Dermis microvascular lymphatic vessel endothelial cell (primary cell): ENCODE measurements at regions not wholly inside any gene's neighbourhood (a gene's known extent, or its start where the extent isn't known, plus 50 kb on each side); places are given as distances from the start of the nearest gene placed in this dataset.

ENCODE experiments used
- DNase-seq, 2 donors: peaks; one replicate each; pipeline versions ENCODE4 v3.0.0 to v3.0.0-alpha.2; 2010; ENCODE audit warnings: low read depth in 2 of 2

- peak in 1 of 2 donors; percentile 16 for DNase-seq
Measured at GRCh38 chr2:160672211-160672610, 178.6 kb upstream of the RBMS1 start.

DNA sequence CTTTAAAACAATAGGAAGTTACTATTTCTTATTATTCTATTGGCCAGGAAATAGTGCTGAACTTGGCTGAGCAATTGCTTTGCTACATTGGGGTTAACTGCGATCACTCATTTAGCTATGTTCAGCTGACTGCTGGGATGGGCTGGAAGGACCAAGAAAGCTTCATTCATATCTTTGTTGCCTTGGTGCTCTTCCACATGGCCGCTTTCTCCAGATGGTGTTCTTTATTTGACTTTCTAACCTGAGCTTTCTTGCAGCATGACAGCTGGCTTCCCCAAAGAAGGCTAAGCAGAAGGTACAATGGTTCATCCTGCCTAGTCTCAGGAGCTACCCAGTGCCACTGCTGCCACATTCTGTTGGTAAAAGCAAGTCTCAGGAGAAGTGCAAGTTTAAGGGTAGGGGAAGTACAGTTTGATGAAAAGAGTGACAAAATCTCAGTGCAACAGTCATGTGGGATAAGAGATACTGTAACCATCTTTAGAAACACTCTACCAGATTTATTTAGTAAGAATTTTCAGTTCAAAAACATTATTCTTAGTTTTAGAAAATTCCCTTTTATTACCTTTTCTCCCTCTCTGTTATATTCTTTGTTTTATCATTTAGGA, 180.6 kb upstream of the RBMS1 start:
- peak in 1 of 2 donors; percentile 41 for DNase-seq

GRCh38 chr2:160679686-160680085, 186.1 kb upstream of the RBMS1 start:
- DNase-seq: no peak

GRCh38 chr2:160680294-160680693, 186.7 kb upstream of the RBMS1 start:
- no peak for DNase-seq

GRCh38 chr2:160680974-160681373, 187.4 kb upstream of the RBMS1 start:
- no peak for DNase-seq

DNA sequence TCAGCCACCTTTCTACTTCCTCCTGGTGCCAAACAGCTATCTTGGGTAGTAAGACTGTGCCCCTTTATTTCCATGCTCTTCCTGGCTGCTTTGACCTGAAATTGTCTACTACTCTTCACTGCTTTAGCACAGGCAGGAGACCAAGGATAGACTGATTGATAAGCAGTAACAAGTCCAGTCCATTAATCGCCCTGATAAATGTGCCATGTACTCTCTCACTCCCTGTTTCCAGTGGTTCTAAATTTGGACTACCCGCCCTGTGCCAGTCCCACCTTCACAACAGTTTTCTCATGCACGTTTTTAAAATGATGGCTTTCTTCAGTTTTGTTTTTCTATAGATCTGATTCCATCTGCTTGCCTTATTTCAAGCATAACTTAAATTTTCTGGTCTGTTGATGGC, 189.6 kb upstream of the RBMS1 start:
- DNase-seq: no peak

DNA sequence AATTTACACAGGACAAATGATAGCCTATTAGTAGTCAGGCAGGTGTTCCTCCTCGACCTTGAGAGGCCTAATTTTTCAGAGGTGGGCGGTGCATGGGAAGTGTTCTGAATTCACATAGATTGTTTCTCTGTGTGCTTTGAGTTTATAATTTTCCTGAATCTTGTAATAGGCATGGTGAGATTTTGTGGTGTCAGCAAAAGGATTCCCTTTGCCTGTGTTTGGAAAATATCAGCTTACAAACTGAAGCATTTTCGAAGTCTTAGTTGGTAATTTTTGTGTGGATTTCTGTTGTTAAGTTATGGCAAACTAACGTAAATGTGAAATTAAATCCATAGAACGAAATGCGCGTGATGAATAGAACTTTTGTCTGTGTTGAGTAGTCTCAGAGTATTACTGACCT, 194.0 kb upstream of the RBMS1 start:
- no peak for DNase-seq

- DNase-seq: no peak
Measured at GRCh38 chr2:160689441-160689840, 195.8 kb upstream of the RBMS1 start.

- no peak for DNase-seq
Measured at GRCh38 chr2:160694221-160694620, 200.6 kb upstream of the RBMS1 start.

- no peak for DNase-seq
Measured at GRCh38 chr2:160694631-160695030, 201.0 kb upstream of the RBMS1 start.

DNA sequence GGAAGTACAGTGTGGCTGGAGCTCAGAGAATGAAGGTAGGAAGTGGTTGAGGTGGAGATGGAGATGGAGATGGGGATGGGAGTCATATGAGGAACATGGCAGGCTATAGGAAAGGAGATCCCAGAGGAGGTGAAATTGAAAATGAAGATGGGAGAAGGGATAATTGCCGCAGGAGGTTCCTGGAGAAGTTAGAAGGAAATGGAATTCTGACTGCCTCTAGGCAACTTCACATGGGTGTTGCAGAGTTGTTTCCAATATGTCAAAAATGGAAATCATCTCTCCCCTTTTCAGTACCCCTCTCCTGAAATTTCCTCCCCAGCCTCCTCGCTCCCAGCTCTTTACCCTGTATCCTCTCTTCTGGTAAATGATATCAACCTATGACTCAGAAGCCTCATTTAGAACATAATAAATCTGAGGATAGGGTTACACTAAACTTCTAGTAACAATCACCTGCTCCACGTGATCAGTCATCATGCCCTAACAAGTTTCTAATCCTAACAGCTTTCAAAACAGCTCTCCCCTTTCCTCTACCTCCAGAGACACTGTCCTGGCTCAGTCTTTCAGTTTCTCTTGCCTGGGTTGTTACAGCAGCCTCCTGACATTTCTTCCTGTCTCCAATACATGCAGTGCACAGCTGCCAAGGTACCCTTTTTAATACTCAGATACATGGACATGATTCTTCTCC, 201.9 kb upstream of the RBMS1 start:
- no peak for DNase-seq

GRCh38 chr2:160696087-160696452, 202.5 kb upstream of the RBMS1 start:
- DNase-seq: no peak

- no peak for DNase-seq
Measured at GRCh38 chr2:160697817-160698216, 204.2 kb upstream of the RBMS1 start.

DNA sequence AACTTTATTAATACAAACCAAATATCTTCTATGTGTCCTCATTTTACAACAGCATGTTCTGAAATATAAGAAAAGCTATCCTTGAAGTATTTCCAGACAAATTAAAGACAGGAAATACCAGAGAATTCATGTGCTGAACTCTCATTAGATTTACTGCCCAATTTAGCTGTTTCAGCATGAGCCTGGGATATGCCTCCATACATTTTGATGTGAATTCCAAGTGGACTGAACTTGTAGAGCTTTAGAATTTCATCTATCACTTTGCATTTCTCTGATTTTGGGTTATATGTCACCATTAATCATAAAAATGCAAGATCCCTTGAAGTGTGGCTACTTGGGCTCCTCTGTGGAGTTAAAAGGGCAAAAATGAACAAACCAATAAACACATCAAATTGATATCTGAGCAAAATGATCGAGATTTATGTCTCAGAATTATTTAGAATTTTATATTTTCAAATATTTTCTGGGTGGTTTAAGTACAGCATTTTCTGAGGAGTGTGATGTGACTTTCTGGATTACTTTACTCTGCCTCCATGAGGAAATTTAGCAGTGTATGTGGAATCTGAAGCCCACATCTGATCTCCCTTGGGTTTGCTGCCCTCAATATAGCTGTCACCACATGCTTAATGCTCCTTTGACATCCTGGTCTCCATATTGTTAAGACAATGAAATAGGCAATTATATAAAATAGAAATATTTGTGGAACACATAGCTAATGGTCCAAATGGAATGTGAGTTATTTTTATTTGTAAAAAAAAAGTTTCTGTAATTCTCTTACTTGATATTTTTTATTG, 206.6 kb upstream of the RBMS1 start:
- DNase-seq: peak in 1 of 2 donors; percentile 9

DNA sequence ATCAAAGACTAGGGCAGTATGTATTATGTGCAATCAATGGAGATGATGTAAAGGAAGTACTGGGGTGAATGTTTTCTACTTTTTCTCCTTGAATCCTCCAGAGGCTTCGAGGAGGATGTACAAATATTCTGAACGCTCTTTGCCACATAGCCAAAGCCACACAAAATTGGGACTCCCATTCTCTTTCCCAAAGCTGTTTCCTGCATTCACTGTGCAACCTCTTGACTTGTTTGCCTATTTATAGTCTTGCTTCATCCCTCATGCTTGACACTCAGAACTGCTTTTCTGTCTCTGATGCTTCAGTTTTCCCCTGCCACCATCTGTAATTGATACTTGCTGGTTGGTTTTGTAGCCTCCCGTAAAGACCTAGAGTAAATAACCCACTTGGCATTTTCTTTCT, 208.2 kb upstream of the RBMS1 start:
- no peak for DNase-seq

- no peak for DNase-seq
Measured at GRCh38 chr2:160702754-160703153, 209.1 kb upstream of the RBMS1 start.

DNA sequence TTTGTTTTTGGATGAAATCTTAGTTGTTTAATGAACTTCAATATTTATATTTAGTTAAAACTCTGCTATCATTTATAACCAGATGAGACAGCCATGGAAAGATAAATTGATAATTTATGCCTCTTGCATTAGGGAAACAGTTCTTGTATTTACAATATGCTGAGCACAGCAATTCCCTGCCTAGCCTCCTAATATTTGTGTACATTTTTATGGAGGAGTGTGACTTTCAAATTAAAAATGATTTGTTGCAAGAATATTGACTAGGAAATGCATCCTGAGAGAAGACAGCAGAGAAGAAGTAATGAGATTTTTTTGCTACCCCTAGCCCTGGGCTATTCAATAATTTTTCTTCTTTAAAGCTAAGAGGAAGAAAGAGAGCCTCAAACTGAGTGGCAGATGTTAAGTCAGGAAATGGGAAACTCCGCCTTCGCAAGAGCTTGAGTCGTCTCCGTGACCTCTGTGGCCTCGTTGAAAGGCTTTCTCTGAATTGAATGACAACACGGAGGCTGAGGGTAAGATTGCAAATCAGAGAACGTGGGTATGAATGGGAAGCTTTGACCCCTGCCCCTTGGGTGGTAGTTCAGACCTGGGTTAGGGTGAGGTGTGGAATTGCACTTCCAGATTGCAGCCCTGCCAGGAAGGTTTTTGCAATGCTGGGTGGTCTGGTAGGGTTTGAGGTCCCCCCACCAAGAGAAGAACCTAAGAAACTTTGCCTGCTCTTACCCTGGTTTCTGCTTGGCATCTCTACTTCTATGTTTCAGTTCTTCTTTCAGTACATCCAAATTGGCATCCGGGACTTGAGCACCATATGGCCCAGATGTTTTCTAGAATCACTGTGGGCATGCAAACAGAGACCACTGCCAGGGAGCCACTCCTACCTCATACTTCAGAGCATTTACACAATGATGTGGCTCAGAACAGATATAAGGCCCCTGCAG, 210.3 kb upstream of the RBMS1 start:
- peak in 1 of 2 donors; percentile 60 for DNase-seq

DNA sequence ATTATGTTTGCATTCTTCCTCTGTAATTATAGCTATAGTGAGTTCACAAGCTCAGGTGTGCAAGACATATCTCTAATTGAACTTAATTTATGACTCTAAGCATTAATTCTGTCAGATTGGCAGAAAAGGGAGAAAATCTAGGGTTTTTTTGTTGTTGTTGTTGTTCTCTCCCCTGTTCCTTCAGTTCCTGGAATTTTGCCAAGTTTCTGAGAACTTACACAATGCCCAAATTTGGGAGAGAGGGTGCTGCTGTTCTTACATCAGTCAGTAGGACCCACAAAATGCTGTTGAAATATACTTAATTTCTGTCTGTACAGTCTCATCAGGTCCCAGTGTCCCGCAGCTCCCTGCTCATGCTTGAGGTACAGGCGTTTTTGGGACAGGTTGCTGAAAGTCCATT, 221.8 kb upstream of the RBMS1 start:
- no peak for DNase-seq

GRCh38 chr2:160719116-160719515, 225.5 kb upstream of the RBMS1 start:
- no peak for DNase-seq

- DNase-seq: peak in 1 of 2 donors; percentile 4
Measured at GRCh38 chr2:160720098-160720497, 226.5 kb upstream of the RBMS1 start.
